H9 (cell line): ENCODE measurements at regions not wholly inside any gene's neighbourhood (a gene's known extent, or its start where the extent isn't known, plus 50 kb on each side); places are given as distances from the start of the nearest gene placed in this dataset.

Experiments used
- DNase-seq: peaks from one replicate; pipeline ENCODE4 v3.0.0-alpha.2; 2017
- H2AFZ ChIP-seq: one replicate; pipeline ENCODE4 v1.6.1; 2013; ENCODE audit warnings: mild to moderate bottlenecking, low read length, control low read depth, moderate library complexity
- H2AK5ac ChIP-seq: 2 replicates; pipeline ENCODE4 v1.6.1; 2013; ENCODE audit warnings: low read length, control low read depth, mixed read lengths; ENCODE audit not compliant: insufficient read length
- H2BK120ac ChIP-seq: one replicate; pipeline ENCODE4 v1.6.1; 2013; ENCODE audit warnings: low read depth, mild to moderate bottlenecking, low read length, control low read depth, inconsistent platforms; ENCODE audit not compliant: poor library complexity, severe bottlenecking
- H2BK12ac ChIP-seq: 2 replicates; pipeline ENCODE4 v1.6.1; 2013; ENCODE audit warnings: low read length, control low read depth, mixed read lengths, low read depth; ENCODE audit not compliant: insufficient read length
- H2BK15ac ChIP-seq: 2 replicates; pipeline ENCODE4 v1.6.1; 2013; ENCODE audit warnings: low read depth, low read length, control low read depth
- H2BK20ac ChIP-seq: one replicate; pipeline ENCODE4 v1.6.1; 2013; ENCODE audit warnings: low read depth, mild to moderate bottlenecking, low read length, control low read depth, inconsistent platforms; ENCODE audit not compliant: poor library complexity, severe bottlenecking
- H2BK5ac ChIP-seq: 2 replicates; pipeline ENCODE4 v1.6.1; 2013; ENCODE audit warnings: low read length, control low read depth, mixed read lengths; ENCODE audit not compliant: insufficient read length
- H3K14ac ChIP-seq: 2 replicates; pipeline ENCODE4 v1.6.1; 2013; ENCODE audit warnings: low read length, control low read depth; ENCODE audit not compliant: insufficient read depth
- H3K18ac ChIP-seq: 2 replicates; pipeline ENCODE4 v1.6.1; 2013; ENCODE audit warnings: low read depth, mild to moderate bottlenecking, mixed read lengths, low read length, control low read depth; ENCODE audit not compliant: insufficient read length
- H3K23ac ChIP-seq: 2 replicates; pipeline ENCODE4 v1.6.1; 2013; ENCODE audit warnings: low read length, control low read depth, mixed read lengths, low read depth; ENCODE audit not compliant: insufficient read length
- H3K23me2 ChIP-seq: 2 replicates; pipeline ENCODE4 v1.6.1; 2013; ENCODE audit warnings: low read depth, mild to moderate bottlenecking, mixed read lengths, low read length, control low read depth; ENCODE audit not compliant: insufficient read length, poor library complexity, severe bottlenecking
- H3K27ac ChIP-seq: 2 replicates; pipeline ENCODE4 v1.5.1; 2013; ENCODE audit warnings: low read length, control low read depth, mixed read lengths, low read depth; ENCODE audit not compliant: insufficient read length
- H3K27me3 ChIP-seq: 2 replicates; pipeline ENCODE4 v1.6.1; 2013; ENCODE audit warnings: low read length, control low read depth, inconsistent platforms; ENCODE audit not compliant: insufficient read depth
- H3K4ac ChIP-seq: 2 replicates; pipeline ENCODE4 v1.6.1; 2013; ENCODE audit warnings: low read depth, mild to moderate bottlenecking, control low read depth, inconsistent platforms, low read length, moderate library complexity
- H3K4me1 ChIP-seq: 2 replicates; pipeline ENCODE4 v1.6.1; 2013; ENCODE audit warnings: low read length, control low read depth, inconsistent platforms; ENCODE audit not compliant: insufficient read depth
- H3K4me2 ChIP-seq: 2 replicates; pipeline ENCODE4 v1.6.1; 2013; ENCODE audit warnings: low read length, control low read depth, mixed read lengths; ENCODE audit not compliant: insufficient read length, insufficient read depth
- H3K56ac ChIP-seq: 2 replicates; pipeline ENCODE4 v1.6.1; 2013; ENCODE audit warnings: low read depth, mild to moderate bottlenecking, mixed read lengths, low read length, control low read depth; ENCODE audit not compliant: insufficient read length
- H3K79me1 ChIP-seq: 2 replicates; pipeline ENCODE4 v1.6.1; 2013; ENCODE audit warnings: low read depth, mild to moderate bottlenecking, moderate library complexity, low read length, control low read depth, inconsistent platforms; ENCODE audit not compliant: insufficient read depth, poor library complexity, severe bottlenecking
- H3K79me2 ChIP-seq: 2 replicates; pipeline ENCODE4 v1.6.1; 2013; ENCODE audit warnings: low read length, control low read depth, inconsistent platforms; ENCODE audit not compliant: insufficient read depth
- H3K9ac ChIP-seq: 2 replicates; pipeline ENCODE4 v1.6.1; 2013; ENCODE audit warnings: low read length, control low read depth, mixed read lengths; ENCODE audit not compliant: insufficient read length; ENCODE audit errors: extremely low read depth
- H3K9me3 ChIP-seq: one replicate; pipeline ENCODE4 v1.6.1; 2013; ENCODE audit warnings: low read depth, low read length, inconsistent platforms; ENCODE audit not compliant: control insufficient read depth
- H3T11ph ChIP-seq: one replicate; pipeline ENCODE4 v1.6.1; 2013; ENCODE audit warnings: mild to moderate bottlenecking, low read length, control low read depth, inconsistent platforms
- H4K20me1 ChIP-seq: one replicate; pipeline ENCODE4 v1.6.1; 2013; ENCODE audit not compliant: control insufficient read depth, insufficient read length, insufficient read depth
- H4K5ac ChIP-seq: 2 replicates; pipeline ENCODE4 v1.6.1; 2013; ENCODE audit warnings: low read depth, mild to moderate bottlenecking, mixed read lengths, low read length, control low read depth; ENCODE audit not compliant: insufficient read length
- H4K8ac ChIP-seq: replicated peaks from 2 replicates; pipeline ENCODE4 v1.6.1; 2013; ENCODE audit warnings: low read length, control low read depth, mixed read lengths, low read depth; ENCODE audit not compliant: insufficient read length
- H4K91ac ChIP-seq: 2 replicates; pipeline ENCODE4 v1.6.1; 2013; ENCODE audit warnings: low read depth, mild to moderate bottlenecking, moderate library complexity, mixed read lengths, low read length, control low read depth; ENCODE audit not compliant: insufficient read length
- H3K27ac Mint-ChIP-seq, 3 experiments: 2 replicates in 2 of 3; 3 replicates in 1 of 3; pipeline ENCODE4 v1.8.0; 2020 to 2021; ENCODE audit warnings: mixed read lengths in 3 of 3, mild to moderate bottlenecking in 1 of 3, moderate library complexity in 1 of 3
- H3K27me3 Mint-ChIP-seq: 2 replicates; pipeline ENCODE4 v1.8.0; 2021; ENCODE audit warnings: low read depth, mild to moderate bottlenecking, moderate library complexity, mixed read lengths
- H3K36me3 Mint-ChIP-seq, 3 experiments: 2 replicates in 2 of 3; 3 replicates in 1 of 3; pipeline ENCODE4 v1.8.0; 2020 to 2021; ENCODE audit warnings: low read depth in 3 of 3, mixed read lengths in 3 of 3; ENCODE audit not compliant: insufficient read depth in 1 of 3
- H3K4me1 Mint-ChIP-seq, 2 experiments: 2 replicates each; pipeline ENCODE4 v1.8.0; 2020; ENCODE audit warnings: mixed read lengths in 2 of 2
- H3K4me3 Mint-ChIP-seq, 2 experiments: 2 replicates in 1 of 2; 3 replicates in 1 of 2; pipeline ENCODE4 v1.8.0; 2020 to 2021; ENCODE audit warnings: mild to moderate bottlenecking in 2 of 2, mixed read lengths in 2 of 2, moderate library complexity in 1 of 2
- H3K9me3 Mint-ChIP-seq, 2 experiments: 2 replicates in 1 of 2; 3 replicates in 1 of 2; pipeline ENCODE4 v1.8.0; 2020; ENCODE audit warnings: mild to moderate bottlenecking in 2 of 2, mixed read lengths in 2 of 2, moderate library complexity in 1 of 2
- WGBS: extraction: QIAGEN DNeasy Blood & Tissue Kit; methylation state at CpG from one replicate; pipeline ENCODE4 v1.1.7; 2013; ENCODE audit warnings: missing lambda C conversion rate, low lambda C conversion rate, mixed read lengths; ENCODE audit not compliant: insufficient read length; ENCODE audit errors: extremely low coverage; 5-methylcytosine and 5-hydroxymethylcytosine counted together
- TF ChIP-seq, protein P1 (sequence below): fragments of 200-600 bp; sonication (generic); conservative IDR thresholded peaks from 3 replicates; pipeline ENCODE4 v1.8.0; 2021; ENCODE audit warnings: antibody characterized with exemption, mild to moderate bottlenecking

DNA sequence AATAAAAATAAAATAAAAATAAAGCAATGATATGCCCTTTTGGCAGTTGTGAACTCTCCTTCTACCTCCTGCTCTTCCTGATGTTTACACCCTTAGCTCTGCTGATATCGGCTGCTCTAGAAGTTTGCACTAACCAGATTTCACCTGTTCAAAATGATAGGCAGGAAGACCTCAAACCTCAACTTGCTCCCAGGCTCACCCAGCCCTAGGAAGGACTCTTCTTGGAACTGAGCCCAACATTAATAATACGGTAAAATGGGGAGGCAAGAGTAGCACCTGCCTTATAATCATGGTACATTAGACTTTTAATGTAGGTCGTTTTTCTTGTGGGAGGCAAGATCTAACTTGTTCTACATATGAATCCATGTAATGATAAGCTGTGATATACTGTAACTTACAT, 61.2 kb upstream of the MED13 start:
- H4K91ac ChIP-seq: no peak overlapping the region
- Mint-ChIP-seq H3K9me3 (no peaks in the 10 kb centered on the region; a peak in 1 of 5 replicates), H3K4me1 (peaks cover 2% of the 10 kb centered on the region in 2 experiments), H3K4me3 (no peak overlapping the region), H3K36me3 (no peaks in the 10 kb centered on the region), H3K27ac (no peak overlapping the region), H3K27me3 (no peaks in the 10 kb centered on the region)
- DNase-seq: no peak
- H3K79me2 ChIP-seq: no peaks in the 10 kb centered on the region
- no peak overlapping the region for H3K9ac ChIP-seq
- TF ChIP-seq, protein P1, sequence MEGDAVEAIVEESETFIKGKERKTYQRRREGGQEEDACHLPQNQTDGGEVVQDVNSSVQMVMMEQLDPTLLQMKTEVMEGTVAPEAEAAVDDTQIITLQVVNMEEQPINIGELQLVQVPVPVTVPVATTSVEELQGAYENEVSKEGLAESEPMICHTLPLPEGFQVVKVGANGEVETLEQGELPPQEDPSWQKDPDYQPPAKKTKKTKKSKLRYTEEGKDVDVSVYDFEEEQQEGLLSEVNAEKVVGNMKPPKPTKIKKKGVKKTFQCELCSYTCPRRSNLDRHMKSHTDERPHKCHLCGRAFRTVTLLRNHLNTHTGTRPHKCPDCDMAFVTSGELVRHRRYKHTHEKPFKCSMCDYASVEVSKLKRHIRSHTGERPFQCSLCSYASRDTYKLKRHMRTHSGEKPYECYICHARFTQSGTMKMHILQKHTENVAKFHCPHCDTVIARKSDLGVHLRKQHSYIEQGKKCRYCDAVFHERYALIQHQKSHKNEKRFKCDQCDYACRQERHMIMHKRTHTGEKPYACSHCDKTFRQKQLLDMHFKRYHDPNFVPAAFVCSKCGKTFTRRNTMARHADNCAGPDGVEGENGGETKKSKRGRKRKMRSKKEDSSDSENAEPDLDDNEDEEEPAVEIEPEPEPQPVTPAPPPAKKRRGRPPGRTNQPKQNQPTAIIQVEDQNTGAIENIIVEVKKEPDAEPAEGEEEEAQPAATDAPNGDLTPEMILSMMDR: no peak
- no peak overlapping the region for H3K4ac ChIP-seq
- no peak overlapping the region for H2BK120ac ChIP-seq
- no peak overlapping the region for H2AK5ac ChIP-seq
- no peaks in the 10 kb centered on the region for H3K4me1 ChIP-seq
- H3K79me1 ChIP-seq: no peaks in the 10 kb centered on the region
- no peak overlapping the region for H3T11ph ChIP-seq
- no peak overlapping the region for H4K5ac ChIP-seq
- no peaks in the 10 kb centered on the region for H3K9me3 ChIP-seq
- H2AFZ ChIP-seq: no peak overlapping the region
- H3K14ac ChIP-seq: no peak overlapping the region
- H3K4me2 ChIP-seq: no peak overlapping the region
- H2BK20ac ChIP-seq: no peak overlapping the region
- H2BK12ac ChIP-seq: no peak overlapping the region
- no peak overlapping the region for H2BK5ac ChIP-seq
- no peak overlapping the region for H3K23ac ChIP-seq
- H3K18ac ChIP-seq: no peak overlapping the region
- WGBS: no CpG with 5 or more reads among the region's 3 CpGs
- H3K23me2 ChIP-seq: no peaks in the 10 kb centered on the region
- no peak overlapping the region for H3K56ac ChIP-seq
- no peaks in the 10 kb centered on the region for H4K20me1 ChIP-seq
- no peaks in the 10 kb centered on the region for H3K27me3 ChIP-seq
- no peak overlapping the region for H3K27ac ChIP-seq
- H4K8ac ChIP-seq: no peak overlapping the region
- no peak overlapping the region for H2BK15ac ChIP-seq
